Peyer's patch (tissue), 4 donors: ENCODE measurements at regions not wholly inside any gene's neighbourhood (a gene's known extent, or its start where the extent isn't known, plus 50 kb on each side); places are given as distances from the start of the nearest gene placed in this dataset.

Source experiments
- DNase-seq, 3 donors: peaks; one replicate each; pipeline ENCODE4 v3.0.0-alpha.2; 2017 to 2019
- H3K27ac ChIP-seq, 4 donors: fragments of 200-600 bp; sonication (generic); one replicate each; pipeline ENCODE4 v1.5.1; 2016 to 2019
- H3K27me3 ChIP-seq, 2 donors: fragments of 200-600 bp; sonication (generic); one replicate each; pipeline ENCODE4 v1.5.1; 2019
- H3K36me3 ChIP-seq, 3 donors: fragments of 200-600 bp; sonication (generic); one replicate each; pipeline ENCODE4 v1.5.1; 2016 to 2019
- H3K4me1 ChIP-seq, 4 donors: fragments of 200-600 bp; sonication (generic); one replicate each; pipeline ENCODE4 v1.5.1; 2016 to 2019
- H3K4me3 ChIP-seq, 4 donors: fragments of 200-600 bp; sonication (generic); 1 replicate in 3 of 4; 2 replicates in 1 of 4; pipeline ENCODE4 v1.5.1; 2016 to 2019; ENCODE audit warnings: mild to moderate bottlenecking in 1 of 4
- H3K9me3 ChIP-seq, 4 donors: fragments of 200-600 bp; sonication (generic); one replicate each; pipeline ENCODE4 v1.5.1; 2016 to 2019; ENCODE audit warnings: mild to moderate bottlenecking in 1 of 4
- CTCF ChIP-seq, 6 experiments: fragments of 450-650 bp in 4 of 6; fragments of 200-600 bp in 2 of 6; sonication (generic) in 1 of 6; IDR thresholded peaks; one replicate each; pipeline ENCODE4 v1.5.1; 2017 to 2019; ENCODE audit warnings: antibody characterized with exemption in 6 of 6, mild to moderate bottlenecking in 3 of 6, moderate library complexity in 1 of 6
- POLR2A ChIP-seq, 2 donors: fragments of 450-650 bp; IDR thresholded peaks; one replicate each; pipeline ENCODE4 v1.5.1; 2017; ENCODE audit warnings: antibody characterized with exemption in 2 of 2, mild to moderate bottlenecking in 2 of 2, moderate library complexity in 2 of 2

- no peak overlapping the region for H3K27ac ChIP-seq
- TF ChIP-seq CTCF (IDR thresholded peaks at IDR 0.05) (no peak), POLR2A (IDR thresholded peaks at IDR 0.05) (no peak)
- no peaks in the 10 kb centered on the region for H3K4me1 ChIP-seq
- H3K27me3 ChIP-seq = no peaks in the 10 kb centered on the region
- no peaks in the 10 kb centered on the region for H3K36me3 ChIP-seq
- H3K4me3 ChIP-seq = no peak overlapping the region
- peaks cover 0 to 4% (median 0%) of the 10 kb centered on the region in 4 donors for H3K9me3 ChIP-seq
- DNase-seq = no peak
These were observed 552.0 kb downstream of the IRS1 start for GRCh38 chr2:226247289-226248275.

GRCh38 chr2:226234187-226234586 is 565.4 kb downstream of the IRS1 start:
- H3K9me3 ChIP-seq = no peaks in the 10 kb centered on the region
- no peaks in the 10 kb centered on the region for H3K27me3 ChIP-seq
- no peak overlapping the region for H3K4me3 ChIP-seq
- DNase-seq = no peak
- H3K27ac ChIP-seq = no peak overlapping the region
- H3K4me1 ChIP-seq = no peaks in the 10 kb centered on the region
- TF ChIP-seq POLR2A (IDR thresholded peaks at IDR 0.05) (no peak), CTCF (IDR thresholded peaks at IDR 0.05) (no peak)
- H3K36me3 ChIP-seq = no peaks in the 10 kb centered on the region

- H3K36me3 ChIP-seq = no peaks in the 10 kb centered on the region
- no peaks in the 10 kb centered on the region for H3K9me3 ChIP-seq
- no peak for DNase-seq
- no peak for TF ChIP-seq CTCF (IDR thresholded peaks at IDR 0.05)
- TF ChIP-seq POLR2A (IDR thresholded peaks at IDR 0.05) = no peak
- H3K27ac ChIP-seq = no peak overlapping the region
- H3K4me3 ChIP-seq = no peak overlapping the region
- H3K4me1 ChIP-seq = no peaks in the 10 kb centered on the region
- H3K27me3 ChIP-seq = no peaks in the 10 kb centered on the region
These were observed 566.2 kb downstream of the IRS1 start for GRCh38 chr2:226233388-226233787.

GRCh38 chr2:226228080-226228479 is 571.5 kb downstream of the IRS1 start:
- Histone ChIP-seq H3K4me1 (no peaks in the 10 kb centered on the region), H3K27me3 (no peaks in the 10 kb centered on the region), H3K36me3 (no peaks in the 10 kb centered on the region), H3K9me3 (no peaks in the 10 kb centered on the region), H3K4me3 (no peak overlapping the region), H3K27ac (no peak overlapping the region)
- TF ChIP-seq CTCF (IDR thresholded peaks at IDR 0.05) (no peak), POLR2A (IDR thresholded peaks at IDR 0.05) (no peak)
- DNase-seq = no peak

- TF ChIP-seq POLR2A (IDR thresholded peaks at IDR 0.05) (no peak), CTCF (IDR thresholded peaks at IDR 0.05) (no peak)
These were observed 572.3 kb downstream of the IRS1 start for GRCh38 chr2:226227341-226227740.

More at GRCh38 chr2:226227341-226227740, 572.3 kb downstream of the IRS1 start:
- Histone ChIP-seq H3K9me3 (no peaks in the 10 kb centered on the region), H3K27ac (no peak overlapping the region), H3K36me3 (no peaks in the 10 kb centered on the region), H3K4me1 (no peaks in the 10 kb centered on the region), H3K27me3 (no peaks in the 10 kb centered on the region), H3K4me3 (no peak overlapping the region)
- DNase-seq = no peak
